ENCODE measurements at regions not wholly inside any gene's neighbourhood (a gene's known extent, or its start where the extent isn't known, plus 50 kb on each side); places are given as distances from the start of the nearest gene placed in this dataset.

DNA sequence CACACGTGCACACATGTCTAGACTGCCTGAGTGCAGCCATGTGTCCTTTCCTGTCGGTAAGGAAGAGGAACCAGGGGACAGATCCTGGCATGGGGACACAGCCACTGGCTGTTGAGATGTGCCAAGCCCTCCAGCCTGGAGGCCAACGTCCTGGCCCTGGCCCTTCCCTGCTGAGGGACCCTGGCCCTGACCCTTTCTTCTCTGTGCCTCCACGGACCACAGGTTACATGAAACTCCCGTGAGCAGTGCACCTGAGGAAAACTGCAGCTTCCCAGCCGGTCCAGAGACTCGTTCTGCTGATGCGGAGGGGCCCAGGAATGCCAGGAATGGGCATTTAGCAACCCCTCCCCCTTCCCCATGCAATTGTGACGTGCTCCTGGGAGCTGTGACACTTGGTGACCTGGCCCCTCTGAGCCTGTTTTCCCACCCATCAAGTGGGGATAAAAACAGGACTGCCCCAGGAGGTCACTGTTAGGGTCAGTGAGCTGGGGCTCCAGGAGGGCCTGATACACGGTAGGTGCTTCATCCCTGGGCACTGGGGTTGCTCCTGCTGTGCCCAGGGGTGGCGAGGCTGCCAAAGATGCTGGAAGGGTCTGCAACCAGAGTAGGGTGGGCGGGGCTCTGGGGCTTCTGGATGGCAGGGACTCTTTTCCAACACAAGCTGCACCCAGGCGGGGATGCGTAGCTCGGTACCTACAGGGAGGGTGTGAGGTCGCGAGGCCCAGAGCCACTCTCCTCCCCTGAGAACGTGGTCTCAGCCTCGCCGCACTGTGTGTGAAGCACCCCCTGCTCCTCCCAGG is 151.5 kb downstream of the C9orf50 start:
- TF ChIP-seq, protein P1, sequence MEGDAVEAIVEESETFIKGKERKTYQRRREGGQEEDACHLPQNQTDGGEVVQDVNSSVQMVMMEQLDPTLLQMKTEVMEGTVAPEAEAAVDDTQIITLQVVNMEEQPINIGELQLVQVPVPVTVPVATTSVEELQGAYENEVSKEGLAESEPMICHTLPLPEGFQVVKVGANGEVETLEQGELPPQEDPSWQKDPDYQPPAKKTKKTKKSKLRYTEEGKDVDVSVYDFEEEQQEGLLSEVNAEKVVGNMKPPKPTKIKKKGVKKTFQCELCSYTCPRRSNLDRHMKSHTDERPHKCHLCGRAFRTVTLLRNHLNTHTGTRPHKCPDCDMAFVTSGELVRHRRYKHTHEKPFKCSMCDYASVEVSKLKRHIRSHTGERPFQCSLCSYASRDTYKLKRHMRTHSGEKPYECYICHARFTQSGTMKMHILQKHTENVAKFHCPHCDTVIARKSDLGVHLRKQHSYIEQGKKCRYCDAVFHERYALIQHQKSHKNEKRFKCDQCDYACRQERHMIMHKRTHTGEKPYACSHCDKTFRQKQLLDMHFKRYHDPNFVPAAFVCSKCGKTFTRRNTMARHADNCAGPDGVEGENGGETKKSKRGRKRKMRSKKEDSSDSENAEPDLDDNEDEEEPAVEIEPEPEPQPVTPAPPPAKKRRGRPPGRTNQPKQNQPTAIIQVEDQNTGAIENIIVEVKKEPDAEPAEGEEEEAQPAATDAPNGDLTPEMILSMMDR (conservative IDR thresholded peaks at IDR 0.05), result no peak
- no peak for DNase-seq (ENCODE audit: extremely low spot score, unreplicated experiment)
- H3K36me3 Mint-ChIP-seq, result no peaks in the 10 kb centered on the region
- H3K4me3 Mint-ChIP-seq, result no peak overlapping the region
- no peaks in the 10 kb centered on the region for H3K9me3 Mint-ChIP-seq
- H3K27ac Mint-ChIP-seq, result peak overlapping the region; percentile 58
- H3K4me1 Mint-ChIP-seq (ENCODE audit: unreplicated experiment), result peaks cover 54% of the 10 kb centered on the region
- no peaks in the 10 kb centered on the region for H3K27me3 Mint-ChIP-seq

DNA sequence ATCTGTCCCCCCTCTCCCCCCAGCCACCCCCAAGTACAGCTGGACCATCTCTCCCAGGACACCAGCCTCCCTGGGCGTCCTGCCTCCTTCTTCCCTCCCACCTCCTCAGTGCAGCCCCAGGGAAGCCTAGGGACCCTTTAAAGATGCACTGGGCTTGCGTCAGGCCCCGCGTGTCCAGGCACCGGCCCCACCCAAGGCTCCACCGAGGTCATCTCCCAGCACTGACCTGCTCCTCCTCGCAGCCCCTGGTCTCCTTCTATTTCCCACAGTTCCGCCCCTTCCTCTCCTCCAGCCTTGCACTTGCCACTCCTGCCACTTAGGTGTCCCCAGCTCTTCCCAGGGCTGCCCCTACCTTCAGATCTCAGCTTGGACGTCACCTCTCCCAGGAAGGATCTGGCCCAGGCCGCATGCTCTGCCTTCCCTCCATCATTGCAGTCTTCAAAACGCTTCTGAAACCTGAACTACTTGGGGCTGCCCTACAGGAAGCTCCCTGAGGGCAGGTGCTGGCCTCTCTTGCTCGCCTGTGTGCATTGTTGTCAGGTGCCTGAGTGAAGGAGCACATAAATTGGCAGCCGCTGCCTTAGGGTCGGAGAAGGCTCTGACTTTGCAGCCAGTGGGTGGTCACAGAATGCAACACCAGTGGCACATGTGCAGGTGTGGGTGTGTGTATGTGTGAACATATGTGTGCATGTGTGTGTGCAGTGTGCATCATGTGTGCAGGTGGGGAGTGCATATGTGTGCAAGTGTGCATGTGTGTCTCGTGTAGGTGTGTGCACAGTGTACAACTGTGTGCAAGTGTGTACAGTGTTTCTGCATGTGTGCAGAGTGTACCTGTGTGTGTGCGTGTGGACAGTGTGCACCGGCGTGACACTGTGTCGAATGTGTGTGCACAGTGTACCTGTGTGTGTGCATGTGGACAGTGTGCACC is 152.9 kb downstream of the C9orf50 start:
- DNase-seq (ENCODE audit: extremely low spot score, unreplicated experiment), result no peak
- Mint-ChIP-seq H3K4me1 (ENCODE audit: unreplicated experiment) (peaks cover 52% of the 10 kb centered on the region), H3K9me3 (no peaks in the 10 kb centered on the region), H3K27me3 (no peaks in the 10 kb centered on the region), H3K4me3 (no peak overlapping the region), H3K36me3 (no peaks in the 10 kb centered on the region), H3K27ac (no peak overlapping the region)
- TF ChIP-seq, protein P1 (conservative IDR thresholded peaks at IDR 0.05), result no peak

DNA sequence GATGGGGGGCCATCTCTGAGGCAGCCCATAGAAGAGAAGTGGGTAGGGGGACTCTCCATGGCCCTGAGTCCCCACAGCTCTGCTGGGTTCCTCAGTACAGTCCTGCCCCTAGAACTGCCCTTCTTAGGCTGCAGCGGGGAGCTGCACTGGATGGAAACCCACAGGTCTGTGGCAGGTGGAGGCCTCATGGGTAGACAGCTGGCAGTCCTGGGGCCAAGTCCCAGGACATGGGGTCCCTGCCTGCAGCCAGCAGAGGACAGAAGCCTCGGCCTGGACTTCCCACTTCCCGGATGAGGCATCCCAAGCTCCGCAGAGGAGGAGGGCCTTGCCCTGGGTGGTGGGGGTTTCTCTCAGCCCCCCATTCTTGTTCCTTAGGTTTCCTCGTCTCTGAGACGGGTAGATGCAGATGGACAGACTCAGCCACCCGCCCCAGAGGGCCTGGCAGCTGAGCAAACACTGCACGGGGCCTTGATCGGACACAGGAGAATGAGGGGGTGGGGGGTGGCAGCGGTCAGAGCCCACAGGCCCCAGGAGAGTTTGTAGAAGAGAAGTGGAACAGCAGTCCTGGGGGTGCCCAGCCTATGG is 153.8 kb downstream of the C9orf50 start:
- H3K9me3 Mint-ChIP-seq, result no peaks in the 10 kb centered on the region
- H3K27me3 Mint-ChIP-seq, result no peaks in the 10 kb centered on the region
- no peak overlapping the region for H3K4me3 Mint-ChIP-seq
- H3K36me3 Mint-ChIP-seq, result no peaks in the 10 kb centered on the region
- H3K4me1 Mint-ChIP-seq (ENCODE audit: unreplicated experiment), result peaks cover 47% of the 10 kb centered on the region
- no peak overlapping the region for H3K27ac Mint-ChIP-seq
- TF ChIP-seq, protein P1 (conservative IDR thresholded peaks at IDR 0.05), result no peak
- DNase-seq (ENCODE audit: extremely low spot score, unreplicated experiment), result no peak

DNA sequence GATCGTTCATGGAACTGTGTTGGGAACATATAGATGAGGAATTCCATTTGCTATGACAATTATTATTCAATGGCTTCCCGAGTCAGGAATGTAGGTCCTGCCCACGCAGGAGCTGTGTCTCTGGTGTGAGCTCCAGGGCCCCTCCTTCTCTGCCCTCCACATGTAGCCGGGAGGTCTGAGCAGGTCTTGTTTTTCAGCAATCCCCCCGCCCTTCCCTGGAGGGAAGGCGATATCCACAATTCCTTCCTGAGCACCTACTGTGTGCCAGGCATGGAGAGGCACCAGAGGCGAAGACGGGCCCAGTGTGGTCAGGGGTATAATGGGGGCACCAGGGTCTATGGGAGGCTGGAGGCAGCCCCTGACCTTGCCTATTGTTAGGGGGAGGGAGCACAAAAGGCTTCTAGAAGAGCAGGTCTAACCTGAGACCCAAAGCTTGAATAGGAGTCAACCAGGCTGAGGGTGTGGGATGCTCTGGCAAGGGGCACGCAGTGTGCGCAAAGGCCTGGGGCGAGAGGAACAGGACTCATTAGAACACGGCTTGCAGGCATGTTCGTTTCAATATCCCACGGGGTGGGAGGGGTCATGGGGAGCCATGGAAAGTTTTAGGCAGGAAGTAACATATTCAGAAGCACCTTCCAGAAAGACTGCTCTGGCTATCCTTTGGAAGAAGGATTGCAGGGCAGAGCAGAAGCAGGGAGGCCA is 154.9 kb downstream of the C9orf50 start:
- no peak for DNase-seq (ENCODE audit: extremely low spot score, unreplicated experiment)
- H3K27ac Mint-ChIP-seq, result peak overlapping the region; percentile 41
- H3K4me1 Mint-ChIP-seq (ENCODE audit: unreplicated experiment), result peaks cover 49% of the 10 kb centered on the region
- no peaks in the 10 kb centered on the region for H3K27me3 Mint-ChIP-seq
- H3K9me3 Mint-ChIP-seq, result no peaks in the 10 kb centered on the region
- H3K36me3 Mint-ChIP-seq, result no peaks in the 10 kb centered on the region
- TF ChIP-seq, protein P1 (conservative IDR thresholded peaks at IDR 0.05), result no peak
- peak overlapping the region; percentile 11 for H3K4me3 Mint-ChIP-seq
